Left renal cortex interstitium (tissue), 4 donors: ENCODE measurements at regions not wholly inside any gene's neighbourhood (a gene's known extent, or its start where the extent isn't known, plus 50 kb on each side); places are given as distances from the start of the nearest gene placed in this dataset.

Experiments
- DNase-seq, 4 donors: peaks; one replicate each; pipeline ENCODE4 v3.0.0-alpha.2; 2013; ENCODE audit warnings: low read depth in 4 of 4, low spot score in 2 of 4, missing footprints in 1 of 4

- no peak for DNase-seq
These were observed 144.9 kb downstream of the ELAPOR2 start for GRCh38 chr7:86914551-86914950.
